ENCODE measurements at regions not wholly inside any gene's neighbourhood (a gene's known extent, or its start where the extent isn't known, plus 50 kb on each side); places are given as distances from the start of the nearest gene placed in this dataset.
"Not testable (repeated sequence)": the region's sequence is repeated elsewhere in the genome, so short reads cannot be mapped to it uniquely, and the experiment has no call there.

DNA sequence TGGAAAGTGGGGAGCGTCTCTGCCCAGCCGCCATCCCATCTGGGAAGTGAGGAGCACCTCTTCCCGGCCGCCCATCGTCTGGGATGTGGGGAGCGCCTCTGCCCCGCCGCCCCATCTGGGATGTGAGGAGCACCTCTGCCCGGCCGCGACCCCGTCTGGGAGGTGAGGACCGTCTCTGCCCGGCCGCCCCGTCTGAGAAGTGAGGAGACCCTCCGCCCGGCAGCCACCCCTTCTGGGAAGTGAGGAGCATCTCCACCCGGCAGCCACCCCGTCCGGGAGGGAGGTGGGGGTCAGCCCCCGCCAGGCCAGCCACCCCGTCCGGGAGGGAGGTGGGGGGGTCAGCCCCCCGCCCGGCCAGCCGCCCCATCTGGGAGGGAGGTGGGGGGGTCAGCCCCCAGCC, 190.0 kb upstream of the MGAT5 start:
- H3K36me3 Mint-ChIP-seq (ENCODE audit: low read depth); intact Hi-C loops (cut with micrococcal nuclease); H3K27me3 Mint-ChIP-seq; CTCF ChIA-PET; H3K4me3 Mint-ChIP-seq; H3K27ac Mint-ChIP-seq; POLR2A ChIA-PET; ATAC-seq (ENCODE audit: low read depth); H3K4me1 Mint-ChIP-seq; DNase-seq: not testable (repeated sequence)
- H3K9me3 Mint-ChIP-seq = peaks cover 15% of the 10 kb centered on the region

DNA sequence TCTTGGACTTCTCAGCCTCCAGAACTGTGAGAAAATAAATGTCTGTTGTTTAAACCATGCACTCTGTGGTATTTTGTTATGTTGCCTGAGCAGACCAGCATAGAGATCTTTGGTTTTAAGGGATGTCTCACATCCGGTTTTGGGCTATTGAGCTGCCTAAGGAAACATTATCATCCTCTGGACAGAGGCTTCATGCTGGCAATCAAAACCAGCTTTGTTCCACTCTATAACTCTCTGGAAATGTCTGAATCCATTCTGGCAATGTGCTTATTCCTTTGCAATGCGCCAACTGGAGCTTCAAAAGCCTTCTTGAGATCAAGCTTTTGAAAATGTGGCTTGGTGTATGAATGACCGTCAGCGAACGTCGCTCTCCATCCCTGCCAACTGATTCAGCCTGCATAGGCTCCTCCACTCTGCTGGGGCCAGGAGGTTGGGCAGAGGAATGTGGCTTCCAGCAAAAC, 183.6 kb upstream of the MGAT5 start:
- Mint-ChIP-seq H3K4me3 (no peak overlapping the region), H3K27me3 (no peaks in the 10 kb centered on the region), H3K9me3 (peaks cover 3% of the 10 kb centered on the region), H3K36me3 (ENCODE audit: low read depth) (no peaks in the 10 kb centered on the region), H3K4me1 (no peaks in the 10 kb centered on the region), H3K27ac (no peak overlapping the region)
- intact Hi-C loops (cut with micrococcal nuclease) = no loop called here
- DNase-seq (no peak), ATAC-seq (ENCODE audit: low read depth) (no peak)
- ChIA-PET CTCF (no interaction called here), POLR2A (interaction anchor here (0.8 kb wide), 1 partner anchor 9 kb away, joined by 3 read pairs; no protein-coding TSS in a partner anchor)
- TF ChIP-seq, protein P1, sequence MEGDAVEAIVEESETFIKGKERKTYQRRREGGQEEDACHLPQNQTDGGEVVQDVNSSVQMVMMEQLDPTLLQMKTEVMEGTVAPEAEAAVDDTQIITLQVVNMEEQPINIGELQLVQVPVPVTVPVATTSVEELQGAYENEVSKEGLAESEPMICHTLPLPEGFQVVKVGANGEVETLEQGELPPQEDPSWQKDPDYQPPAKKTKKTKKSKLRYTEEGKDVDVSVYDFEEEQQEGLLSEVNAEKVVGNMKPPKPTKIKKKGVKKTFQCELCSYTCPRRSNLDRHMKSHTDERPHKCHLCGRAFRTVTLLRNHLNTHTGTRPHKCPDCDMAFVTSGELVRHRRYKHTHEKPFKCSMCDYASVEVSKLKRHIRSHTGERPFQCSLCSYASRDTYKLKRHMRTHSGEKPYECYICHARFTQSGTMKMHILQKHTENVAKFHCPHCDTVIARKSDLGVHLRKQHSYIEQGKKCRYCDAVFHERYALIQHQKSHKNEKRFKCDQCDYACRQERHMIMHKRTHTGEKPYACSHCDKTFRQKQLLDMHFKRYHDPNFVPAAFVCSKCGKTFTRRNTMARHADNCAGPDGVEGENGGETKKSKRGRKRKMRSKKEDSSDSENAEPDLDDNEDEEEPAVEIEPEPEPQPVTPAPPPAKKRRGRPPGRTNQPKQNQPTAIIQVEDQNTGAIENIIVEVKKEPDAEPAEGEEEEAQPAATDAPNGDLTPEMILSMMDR (IDR thresholded peaks at IDR 0.05) = no peak

DNA sequence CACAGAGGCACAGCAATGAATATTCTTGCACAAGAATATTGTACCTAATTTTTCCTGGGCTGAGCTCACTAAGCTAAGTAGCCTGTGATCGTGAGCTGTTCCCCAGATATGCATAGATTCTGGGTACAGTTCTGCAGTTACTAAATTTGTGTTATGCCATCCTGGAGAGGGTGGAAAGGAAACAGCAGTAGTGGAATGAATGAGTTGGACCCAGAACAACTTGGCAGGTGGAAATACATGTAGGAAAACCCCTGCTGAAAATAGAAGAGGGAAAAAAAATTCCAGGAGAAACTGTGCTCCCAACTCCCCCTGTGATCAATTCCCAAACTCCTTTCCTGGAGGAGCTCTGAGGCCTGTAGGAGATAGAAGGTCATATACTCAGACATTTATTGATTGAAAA, 181.5 kb upstream of the MGAT5 start:
- no peak for DNase-seq
- no peak for ATAC-seq (ENCODE audit: low read depth)
- no peaks in the 10 kb centered on the region for H3K27me3 Mint-ChIP-seq
- intact Hi-C loops (cut with micrococcal nuclease) = no loop called here
- no peak overlapping the region for H3K4me3 Mint-ChIP-seq
- no peak overlapping the region for H3K27ac Mint-ChIP-seq
- H3K4me1 Mint-ChIP-seq = no peaks in the 10 kb centered on the region
- ChIA-PET CTCF (no interaction called here), POLR2A (no interaction called here)
- H3K36me3 Mint-ChIP-seq (ENCODE audit: low read depth) = no peaks in the 10 kb centered on the region
- H3K9me3 Mint-ChIP-seq = peaks cover 8% of the 10 kb centered on the region
- TF ChIP-seq, protein P1 (IDR thresholded peaks at IDR 0.05) = no peak

DNA sequence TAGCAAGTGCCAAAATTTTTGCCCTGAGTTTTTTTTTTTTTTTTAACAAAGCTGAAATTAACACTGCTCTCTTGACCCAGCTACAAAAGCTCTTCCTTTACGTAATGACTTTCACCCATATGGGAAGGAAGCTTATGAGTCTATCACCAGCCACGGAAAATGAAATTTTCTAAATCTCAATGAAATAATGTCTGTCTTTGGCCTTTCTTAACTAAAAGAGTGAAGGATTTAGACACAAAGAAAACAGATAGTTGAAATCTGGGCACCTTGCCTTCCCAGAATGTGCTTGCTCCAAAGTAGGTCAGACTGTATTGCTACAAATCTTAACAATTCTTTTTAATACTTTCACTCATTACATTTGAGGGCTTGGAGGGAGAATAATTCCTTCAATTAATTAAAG, 180.8 kb upstream of the MGAT5 start:
- ATAC-seq (ENCODE audit: low read depth) (no peak), DNase-seq (no peak)
- TF ChIP-seq, protein P1 (IDR thresholded peaks at IDR 0.05) = no peak
- Mint-ChIP-seq H3K27me3 (no peaks in the 10 kb centered on the region), H3K4me1 (peaks cover 2% of the 10 kb centered on the region), H3K9me3 (peaks cover 8% of the 10 kb centered on the region), H3K4me3 (no peak overlapping the region), H3K27ac (no peak overlapping the region), H3K36me3 (ENCODE audit: low read depth) (no peaks in the 10 kb centered on the region)
- POLR2A ChIA-PET = no interaction called here
- intact Hi-C loops (cut with micrococcal nuclease) = no loop called here
- CTCF ChIA-PET = no interaction called here

DNA sequence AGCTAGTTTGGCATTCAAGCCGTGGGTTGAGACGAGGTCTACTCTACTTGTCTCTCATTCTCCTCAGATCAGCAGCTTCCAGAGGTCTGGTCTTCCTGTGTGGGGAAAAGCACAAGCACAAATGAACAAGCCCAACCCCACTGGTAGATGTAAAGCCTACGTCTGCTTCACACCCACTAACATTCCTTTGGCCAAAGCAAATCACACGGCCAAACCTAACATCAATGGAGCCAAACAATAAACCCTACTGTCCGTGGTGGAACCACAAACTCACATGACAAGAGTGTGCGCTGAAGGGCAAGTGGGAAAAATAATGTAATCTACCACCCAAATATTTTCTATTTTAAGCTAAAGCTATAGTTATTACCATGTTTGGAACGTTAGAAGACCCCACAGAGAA, 179.3 kb upstream of the MGAT5 start:
- Mint-ChIP-seq H3K9me3 (peaks cover 8% of the 10 kb centered on the region), H3K27ac (no peak overlapping the region), H3K27me3 (no peaks in the 10 kb centered on the region), H3K4me1 (peaks cover 18% of the 10 kb centered on the region), H3K36me3 (ENCODE audit: low read depth) (no peaks in the 10 kb centered on the region), H3K4me3 (no peak overlapping the region)
- intact Hi-C loops (cut with micrococcal nuclease) = no loop called here
- ChIA-PET CTCF (no interaction called here), POLR2A (no interaction called here)
- TF ChIP-seq, protein P1 (IDR thresholded peaks at IDR 0.05) = no peak
- no peak for DNase-seq
- no peak for ATAC-seq (ENCODE audit: low read depth)

DNA sequence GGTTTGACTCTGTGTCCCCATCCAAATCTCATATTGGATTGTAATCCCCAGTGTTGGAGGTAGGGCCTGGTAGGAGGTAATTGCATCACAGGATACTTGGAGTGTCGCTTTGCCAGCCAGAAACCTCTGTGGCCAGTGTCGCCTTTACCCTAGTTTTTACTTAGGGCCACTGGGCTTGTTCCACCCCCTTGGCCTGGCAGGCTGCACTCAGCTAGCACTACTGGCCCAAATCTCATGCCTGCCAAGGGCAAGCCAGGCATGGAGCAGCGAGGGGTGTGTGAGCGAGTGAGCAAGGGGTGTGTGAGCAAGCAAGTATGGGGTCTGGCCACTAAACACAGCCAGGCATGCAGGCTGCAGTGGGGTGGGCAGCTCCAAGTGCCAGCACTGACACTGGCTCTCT, 178.7 kb upstream of the MGAT5 start:
- ChIA-PET POLR2A (no interaction called here), CTCF (no interaction called here)
- DNase-seq (no peak), ATAC-seq (ENCODE audit: low read depth) (no peak)
- Mint-ChIP-seq H3K27me3 (no peaks in the 10 kb centered on the region), H3K4me1 (peaks cover 23% of the 10 kb centered on the region), H3K36me3 (ENCODE audit: low read depth) (no peaks in the 10 kb centered on the region), H3K9me3 (peaks cover 8% of the 10 kb centered on the region), H3K4me3 (no peak overlapping the region), H3K27ac (no peak overlapping the region)
- intact Hi-C loops (cut with micrococcal nuclease) = no loop called here
- TF ChIP-seq, protein P1 (IDR thresholded peaks at IDR 0.05) = no peak

Measured in activated B cell treated with CpG ODN at 0.5 μM for 24 hours (primary cell).